ENCODE measurements at regions not wholly inside any gene's neighbourhood (a gene's known extent, or its start where the extent isn't known, plus 50 kb on each side); places are given as distances from the start of the nearest gene placed in this dataset.

GRCh38 chr15:62975515-62975914 lies 67.0 kb upstream of the TPM1 start:
- Histone ChIP-seq H3K9me3 (ENCODE audit: low read depth, low read length) (no peaks in the 10 kb centered on the region), H3K4me1 (ENCODE audit: insufficient read depth, low read length) (no peaks in the 10 kb centered on the region), H3K4me3 (ENCODE audit: low read length) (no peak overlapping the region), H3K27me3 (ENCODE audit: insufficient read depth, low read length) (peaks cover 3% of the 10 kb centered on the region)

- Histone ChIP-seq H3K4me1 (ENCODE audit: insufficient read depth, low read length) (no peaks in the 10 kb centered on the region), H3K27me3 (ENCODE audit: insufficient read depth, low read length) (peaks cover 3% of the 10 kb centered on the region), H3K4me3 (ENCODE audit: low read length) (no peak overlapping the region), H3K9me3 (ENCODE audit: low read depth, low read length) (no peaks in the 10 kb centered on the region)
Observed at GRCh38 chr15:62976301-62976881, 66.2 kb upstream of the TPM1 start.

- H3K4me3 ChIP-seq (ENCODE audit: low read length) = no peak overlapping the region
- peaks cover 3% of the 10 kb centered on the region for H3K27me3 ChIP-seq (ENCODE audit: insufficient read depth, low read length)
- no peaks in the 10 kb centered on the region for H3K9me3 ChIP-seq (ENCODE audit: low read depth, low read length)
- H3K4me1 ChIP-seq (ENCODE audit: insufficient read depth, low read length) = no peaks in the 10 kb centered on the region
Observed at GRCh38 chr15:62977952-62978811, 64.4 kb upstream of the TPM1 start.

- Histone ChIP-seq H3K27me3 (ENCODE audit: insufficient read depth, low read length) (peaks cover 3% of the 10 kb centered on the region), H3K4me3 (ENCODE audit: low read length) (no peak overlapping the region), H3K4me1 (ENCODE audit: insufficient read depth, low read length) (no peaks in the 10 kb centered on the region), H3K9me3 (ENCODE audit: low read depth, low read length) (no peaks in the 10 kb centered on the region)
Observed at GRCh38 chr15:62979252-62979651, 63.3 kb upstream of the TPM1 start.

GRCh38 chr15:62981071-62981470 lies 61.5 kb upstream of the TPM1 start:
- no peaks in the 10 kb centered on the region for H3K4me1 ChIP-seq (ENCODE audit: insufficient read depth, low read length)
- peaks cover 6% of the 10 kb centered on the region for H3K27me3 ChIP-seq (ENCODE audit: insufficient read depth, low read length)
- no peak overlapping the region for H3K4me3 ChIP-seq (ENCODE audit: low read length)
- no peaks in the 10 kb centered on the region for H3K9me3 ChIP-seq (ENCODE audit: low read depth, low read length)

GRCh38 chr15:62983956-62984355 lies 58.6 kb upstream of the TPM1 start:
- no peaks in the 10 kb centered on the region for H3K9me3 ChIP-seq (ENCODE audit: low read depth, low read length)
- peaks cover 5% of the 10 kb centered on the region for H3K27me3 ChIP-seq (ENCODE audit: insufficient read depth, low read length)
- no peaks in the 10 kb centered on the region for H3K4me1 ChIP-seq (ENCODE audit: insufficient read depth, low read length)
- no peak overlapping the region for H3K4me3 ChIP-seq (ENCODE audit: low read length)

- H3K4me1 ChIP-seq (ENCODE audit: insufficient read depth, low read length) = no peaks in the 10 kb centered on the region
Observed at GRCh38 chr15:62985768-62986167, 56.8 kb upstream of the TPM1 start.

GRCh38 chr15:62986948-62987347 lies 55.6 kb upstream of the TPM1 start:
- no peak overlapping the region for H3K4me3 ChIP-seq (ENCODE audit: low read length)
- peaks cover 5% of the 10 kb centered on the region for H3K27me3 ChIP-seq (ENCODE audit: insufficient read depth, low read length)
- H3K9me3 ChIP-seq (ENCODE audit: low read depth, low read length) = no peaks in the 10 kb centered on the region
- H3K4me1 ChIP-seq (ENCODE audit: insufficient read depth, low read length) = no peaks in the 10 kb centered on the region

More at GRCh38 chr15:62985768-62986167, 56.8 kb upstream of the TPM1 start:
- Histone ChIP-seq H3K9me3 (ENCODE audit: low read depth, low read length) (no peaks in the 10 kb centered on the region), H3K4me3 (ENCODE audit: low read length) (no peak overlapping the region), H3K27me3 (ENCODE audit: insufficient read depth, low read length) (peaks cover 5% of the 10 kb centered on the region)

- peaks cover 5% of the 10 kb centered on the region for H3K27me3 ChIP-seq (ENCODE audit: insufficient read depth, low read length)
- no peaks in the 10 kb centered on the region for H3K9me3 ChIP-seq (ENCODE audit: low read depth, low read length)
- no peaks in the 10 kb centered on the region for H3K4me1 ChIP-seq (ENCODE audit: insufficient read depth, low read length)
- no peak overlapping the region for H3K4me3 ChIP-seq (ENCODE audit: low read length)
Observed at GRCh38 chr15:62988701-62989100, 53.8 kb upstream of the TPM1 start.

- peaks cover 5% of the 10 kb centered on the region for H3K27me3 ChIP-seq (ENCODE audit: insufficient read depth, low read length)
- H3K4me1 ChIP-seq (ENCODE audit: insufficient read depth, low read length) = no peaks in the 10 kb centered on the region
- no peaks in the 10 kb centered on the region for H3K9me3 ChIP-seq (ENCODE audit: low read depth, low read length)
- no peak overlapping the region for H3K4me3 ChIP-seq (ENCODE audit: low read length)
Observed at GRCh38 chr15:62989366-62990055, 53.0 kb upstream of the TPM1 start.

GRCh38 chr15:62991698-62992097 lies 50.8 kb upstream of the TPM1 start:
- Histone ChIP-seq H3K9me3 (ENCODE audit: low read depth, low read length) (no peaks in the 10 kb centered on the region), H3K4me1 (ENCODE audit: insufficient read depth, low read length) (no peaks in the 10 kb centered on the region), H3K27me3 (ENCODE audit: insufficient read depth, low read length) (peaks cover 2% of the 10 kb centered on the region), H3K4me3 (ENCODE audit: low read length) (no peak overlapping the region)

- Histone ChIP-seq H3K27me3 (ENCODE audit: insufficient read depth, low read length) (peaks cover 2% of the 10 kb centered on the region), H3K9me3 (ENCODE audit: low read depth, low read length) (no peaks in the 10 kb centered on the region), H3K4me1 (ENCODE audit: insufficient read depth, low read length) (no peaks in the 10 kb centered on the region), H3K4me3 (ENCODE audit: low read length) (no peak overlapping the region)
Observed at GRCh38 chr15:62992302-62992701, 50.2 kb upstream of the TPM1 start.

Measured in mononuclear cell (primary cell).